T-helper 2 cell treated with Interferon-gamma antibody and Interleukin-4, amounts not matched to agents 5 μg/mL and 100 μg/mL, for 36 hours (primary cell): ENCODE measurements at regions not wholly inside any gene's neighbourhood (a gene's known extent, or its start where the extent isn't known, plus 50 kb on each side); places are given as distances from the start of the nearest gene placed in this dataset.

ENCODE experiments used
- DNase-seq: peaks from one replicate; pipeline ENCODE4 v3.0.0; 2021; ENCODE audit warnings: low spot score
- H3K27ac Mint-ChIP-seq: one replicate; pipeline ENCODE4 v1.8.0; 2021; ENCODE audit warnings: mild to moderate bottlenecking, mixed read lengths
- H3K27me3 Mint-ChIP-seq: one replicate; pipeline ENCODE4 v1.8.0; 2021; ENCODE audit warnings: low read depth, mixed read lengths
- H3K36me3 Mint-ChIP-seq: one replicate; pipeline ENCODE4 v1.8.0; 2021; ENCODE audit warnings: low read depth, mixed read lengths
- H3K4me1 Mint-ChIP-seq: one replicate; pipeline ENCODE4 v1.8.0; 2021; ENCODE audit warnings: low read depth, mixed read lengths
- H3K4me3 Mint-ChIP-seq: one replicate; pipeline ENCODE4 v1.8.0; 2022; ENCODE audit warnings: mild to moderate bottlenecking, moderate library complexity, mixed read lengths
- H3K9me3 Mint-ChIP-seq: one replicate; pipeline ENCODE4 v1.8.0; 2021; ENCODE audit warnings: mixed read lengths

DNA sequence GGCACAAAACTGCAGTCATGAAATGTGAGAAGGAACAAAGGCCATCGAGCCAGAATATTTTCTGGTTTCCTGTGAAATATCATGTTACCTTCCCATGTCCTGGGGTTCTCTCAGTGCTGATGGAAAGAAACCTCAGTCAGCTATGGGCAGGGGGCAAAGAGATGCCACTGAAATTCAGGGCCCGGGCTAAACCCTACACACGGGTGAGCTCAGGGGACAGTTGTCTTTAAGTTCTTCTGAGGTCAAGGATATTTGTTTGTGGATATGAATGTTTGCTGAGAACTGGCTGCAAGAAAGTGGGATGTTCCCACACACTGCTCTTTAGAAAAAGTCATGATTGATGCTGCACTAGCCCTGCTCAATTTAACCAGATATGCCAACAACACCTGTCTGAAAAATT is 187.2 kb downstream of the MEX3B start:
- Mint-ChIP-seq H3K27ac (no peak overlapping the region), H3K9me3 (no peaks in the 10 kb centered on the region), H3K4me1 (no peaks in the 10 kb centered on the region), H3K36me3 (no peaks in the 10 kb centered on the region), H3K4me3 (no peak overlapping the region), H3K27me3 (no peaks in the 10 kb centered on the region)
- no peak for DNase-seq

GRCh38 chr15:81858136-81858535 is 187.7 kb downstream of the MEX3B start:
- no peak for DNase-seq
- Mint-ChIP-seq H3K27me3 (no peaks in the 10 kb centered on the region), H3K4me1 (no peaks in the 10 kb centered on the region), H3K9me3 (no peaks in the 10 kb centered on the region), H3K4me3 (no peak overlapping the region), H3K27ac (no peak overlapping the region), H3K36me3 (no peaks in the 10 kb centered on the region)

DNA sequence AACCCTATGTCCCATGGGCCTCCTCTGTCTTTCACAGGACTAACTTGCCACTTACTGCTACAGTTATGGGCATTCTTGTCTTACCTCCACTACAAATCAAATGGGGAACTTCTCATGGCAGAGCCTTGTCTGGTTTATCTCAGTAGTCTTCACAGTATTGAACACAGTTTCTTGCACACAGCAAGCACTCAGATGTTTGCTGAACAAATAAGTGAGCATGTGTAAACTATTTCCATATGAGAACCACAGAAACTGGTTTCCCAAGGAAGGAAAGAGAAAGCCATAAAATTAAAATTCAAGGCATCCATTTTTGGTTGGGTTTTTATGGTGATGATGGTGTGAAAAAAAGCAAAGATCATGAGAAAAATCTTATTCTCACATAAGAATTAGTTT is 189.2 kb downstream of the MEX3B start:
- Mint-ChIP-seq H3K4me3 (no peak overlapping the region), H3K27me3 (no peaks in the 10 kb centered on the region), H3K27ac (no peak overlapping the region), H3K9me3 (no peaks in the 10 kb centered on the region), H3K36me3 (no peaks in the 10 kb centered on the region), H3K4me1 (no peaks in the 10 kb centered on the region)
- no peak for DNase-seq

GRCh38 chr15:81856001-81856633 is 189.7 kb downstream of the MEX3B start:
- Mint-ChIP-seq H3K27ac (no peak overlapping the region), H3K9me3 (no peaks in the 10 kb centered on the region), H3K36me3 (no peaks in the 10 kb centered on the region), H3K4me1 (no peaks in the 10 kb centered on the region), H3K4me3 (no peak overlapping the region), H3K27me3 (no peaks in the 10 kb centered on the region)
- no peak for DNase-seq

- no peaks in the 10 kb centered on the region for H3K9me3 Mint-ChIP-seq
- no peak overlapping the region for H3K4me3 Mint-ChIP-seq
- no peaks in the 10 kb centered on the region for H3K4me1 Mint-ChIP-seq
- DNase-seq = no peak
- H3K27me3 Mint-ChIP-seq = no peaks in the 10 kb centered on the region
- no peak overlapping the region for H3K27ac Mint-ChIP-seq
- no peaks in the 10 kb centered on the region for H3K36me3 Mint-ChIP-seq
These were observed 192.6 kb downstream of the MEX3B start for GRCh38 chr15:81853150-81853748.

GRCh38 chr15:81852411-81853149 is 193.2 kb downstream of the MEX3B start:
- no peak for DNase-seq
- no peaks in the 10 kb centered on the region for H3K27me3 Mint-ChIP-seq

GRCh38 chr15:81851757-81852156 is 194.1 kb downstream of the MEX3B start:
- H3K9me3 Mint-ChIP-seq = no peaks in the 10 kb centered on the region

More at GRCh38 chr15:81852411-81853149, 193.2 kb downstream of the MEX3B start:
- Mint-ChIP-seq H3K4me3 (no peak overlapping the region), H3K27ac (no peak overlapping the region), H3K4me1 (no peaks in the 10 kb centered on the region), H3K9me3 (no peaks in the 10 kb centered on the region), H3K36me3 (no peaks in the 10 kb centered on the region)

DNA sequence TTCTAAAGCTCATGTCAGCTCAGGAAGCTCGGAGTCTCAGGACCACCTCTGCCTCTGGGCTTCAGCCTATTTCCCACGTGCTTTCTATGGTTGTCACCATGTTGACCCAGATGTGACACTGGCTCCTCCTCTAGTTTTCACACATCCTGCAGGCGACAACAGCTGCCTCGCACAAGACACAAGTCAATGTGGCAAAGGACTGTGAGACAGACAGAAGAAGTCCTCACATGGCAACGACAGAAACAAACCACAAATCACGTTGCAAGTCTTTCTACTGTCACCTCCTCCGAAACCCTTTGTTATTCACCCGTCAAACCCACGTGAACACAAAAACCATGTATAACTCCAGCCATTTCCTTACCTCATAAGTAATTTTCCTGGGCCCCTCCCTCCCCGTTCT is 194.5 kb downstream of the MEX3B start:
- Mint-ChIP-seq H3K4me1 (no peaks in the 10 kb centered on the region), H3K27ac (no peak overlapping the region), H3K4me3 (no peak overlapping the region), H3K27me3 (no peaks in the 10 kb centered on the region), H3K9me3 (no peaks in the 10 kb centered on the region), H3K36me3 (no peaks in the 10 kb centered on the region)
- DNase-seq = no peak

More at GRCh38 chr15:81851757-81852156, 194.1 kb downstream of the MEX3B start:
- no peak for DNase-seq
- Mint-ChIP-seq H3K4me1 (no peaks in the 10 kb centered on the region), H3K27ac (no peak overlapping the region), H3K4me3 (no peak overlapping the region), H3K36me3 (no peaks in the 10 kb centered on the region), H3K27me3 (no peaks in the 10 kb centered on the region)

DNA sequence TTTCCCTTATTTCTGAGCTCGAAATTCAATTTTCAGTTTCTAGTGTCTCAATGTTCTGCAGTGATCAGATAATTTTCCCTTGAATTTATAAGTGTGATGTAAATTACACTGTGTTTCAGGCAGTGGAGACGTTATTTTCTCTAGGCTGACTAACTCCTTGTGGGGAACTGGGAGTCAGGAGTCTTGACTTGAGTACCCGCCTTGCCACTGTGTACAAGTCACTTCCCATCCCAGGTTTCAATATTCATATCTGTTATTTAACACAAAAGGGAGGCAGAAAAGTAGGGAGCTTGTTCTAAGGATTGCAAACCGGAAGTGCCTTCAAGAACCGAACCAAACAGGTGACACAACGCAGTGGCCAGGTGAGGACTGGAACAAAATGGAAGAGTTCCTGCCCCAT is 196.5 kb downstream of the MEX3B start:
- no peak for DNase-seq
- Mint-ChIP-seq H3K36me3 (no peaks in the 10 kb centered on the region), H3K27ac (no peak overlapping the region), H3K4me3 (no peak overlapping the region), H3K4me1 (no peaks in the 10 kb centered on the region), H3K27me3 (peaks cover 2% of the 10 kb centered on the region), H3K9me3 (no peaks in the 10 kb centered on the region)

- no peak overlapping the region for H3K4me3 Mint-ChIP-seq
- DNase-seq = no peak
- H3K36me3 Mint-ChIP-seq = no peaks in the 10 kb centered on the region
- H3K9me3 Mint-ChIP-seq = no peaks in the 10 kb centered on the region
- peaks cover 2% of the 10 kb centered on the region for H3K27me3 Mint-ChIP-seq
- no peak overlapping the region for H3K27ac Mint-ChIP-seq
- H3K4me1 Mint-ChIP-seq = no peaks in the 10 kb centered on the region
These were observed 197.1 kb downstream of the MEX3B start for GRCh38 chr15:81848701-81849100.

- H3K36me3 Mint-ChIP-seq = no peaks in the 10 kb centered on the region
- no peak overlapping the region for H3K4me3 Mint-ChIP-seq
- peaks cover 2% of the 10 kb centered on the region for H3K27me3 Mint-ChIP-seq
These were observed 201.9 kb downstream of the MEX3B start for GRCh38 chr15:81843757-81844407.

GRCh38 chr15:81843226-81843625 is 202.6 kb downstream of the MEX3B start:
- Mint-ChIP-seq H3K9me3 (no peaks in the 10 kb centered on the region), H3K36me3 (no peaks in the 10 kb centered on the region), H3K4me3 (no peak overlapping the region), H3K27ac (no peak overlapping the region), H3K27me3 (peaks cover 2% of the 10 kb centered on the region), H3K4me1 (no peaks in the 10 kb centered on the region)
- no peak for DNase-seq

More at GRCh38 chr15:81843757-81844407, 201.9 kb downstream of the MEX3B start:
- Mint-ChIP-seq H3K27ac (no peak overlapping the region), H3K4me1 (no peaks in the 10 kb centered on the region), H3K9me3 (no peaks in the 10 kb centered on the region)
- DNase-seq = no peak

DNA sequence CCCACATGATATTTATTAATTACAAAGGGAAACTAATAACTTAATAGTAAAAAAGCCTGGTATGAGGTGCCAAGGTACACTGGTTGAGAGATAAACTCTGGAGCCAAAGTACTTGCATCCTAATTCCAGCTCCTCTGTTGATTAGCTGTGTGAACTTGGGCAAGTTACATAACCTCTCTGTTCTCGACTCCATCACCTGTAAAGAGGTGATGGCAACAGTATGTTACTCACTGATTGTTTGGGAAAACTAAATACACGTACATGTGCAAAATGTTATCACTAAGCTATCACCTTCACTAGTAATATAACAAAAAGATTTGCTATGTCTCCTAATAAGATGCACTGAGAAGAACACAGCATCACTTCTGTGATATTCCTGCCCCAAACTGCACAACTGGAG is 206.4 kb downstream of the MEX3B start:
- Mint-ChIP-seq H3K36me3 (no peaks in the 10 kb centered on the region), H3K4me3 (no peak overlapping the region), H3K9me3 (no peaks in the 10 kb centered on the region), H3K27ac (no peak overlapping the region), H3K4me1 (no peaks in the 10 kb centered on the region), H3K27me3 (no peaks in the 10 kb centered on the region)
- DNase-seq = no peak

- Mint-ChIP-seq H3K27me3 (peaks cover 1% of the 10 kb centered on the region), H3K4me1 (no peaks in the 10 kb centered on the region), H3K36me3 (no peaks in the 10 kb centered on the region), H3K9me3 (no peaks in the 10 kb centered on the region), H3K27ac (no peak overlapping the region), H3K4me3 (no peak overlapping the region)
- no peak for DNase-seq
These were observed 210.1 kb downstream of the MEX3B start for GRCh38 chr15:81835731-81836130.
